Cardiac muscle cell (in vitro differentiated cells and primary cell): ENCODE measurements at regions not wholly inside any gene's neighbourhood (a gene's known extent, or its start where the extent isn't known, plus 50 kb on each side); places are given as distances from the start of the nearest gene placed in this dataset.
"Not testable (repeated sequence)": the region's sequence is repeated elsewhere in the genome, so short reads cannot be mapped to it uniquely, and the experiment has no call there.

Experiments
- DNase-seq, 2 donors: peaks; one replicate each; pipeline versions ENCODE4 v3.0.0 to v3.0.0-alpha.2; 2010 to 2017; ENCODE audit warnings: low read depth in 1 of 2, low spot score in 1 of 2
- H3K27ac ChIP-seq: fragments of 200-600 bp; sonication (generic); 2 replicates; pipeline ENCODE4 v1.5.1; 2016
- H3K27me3 ChIP-seq: fragments of 200-600 bp; sonication (generic); 2 replicates; pipeline ENCODE4 v1.6.0; 2016; ENCODE audit warnings: control low read depth
- H3K36me3 ChIP-seq: fragments of 200-600 bp; sonication (generic); 2 replicates; pipeline ENCODE4 v1.5.1; 2016; ENCODE audit warnings: control low read depth
- H3K4me1 ChIP-seq: fragments of 200-600 bp; sonication (generic); 2 replicates; pipeline ENCODE4 v1.8.1; 2017; ENCODE audit warnings: low read depth, mild to moderate bottlenecking, mixed run types
- H3K4me3 ChIP-seq: fragments of 200-600 bp; sonication (generic); 2 replicates; pipeline ENCODE4 v1.5.1; 2016; ENCODE audit warnings: mild to moderate bottlenecking
- H3K9me3 ChIP-seq: fragments of 200-600 bp; sonication (generic); 2 replicates; pipeline ENCODE4 v1.5.1; 2017; ENCODE audit warnings: low read depth, mild to moderate bottlenecking, control low read depth
- TF ChIP-seq, protein P1 (sequence below): IDR thresholded peaks from 2 replicates; pipeline ENCODE4 v1.5.1; 2012; ENCODE audit warnings: low read depth, mild to moderate bottlenecking, low read length

DNA sequence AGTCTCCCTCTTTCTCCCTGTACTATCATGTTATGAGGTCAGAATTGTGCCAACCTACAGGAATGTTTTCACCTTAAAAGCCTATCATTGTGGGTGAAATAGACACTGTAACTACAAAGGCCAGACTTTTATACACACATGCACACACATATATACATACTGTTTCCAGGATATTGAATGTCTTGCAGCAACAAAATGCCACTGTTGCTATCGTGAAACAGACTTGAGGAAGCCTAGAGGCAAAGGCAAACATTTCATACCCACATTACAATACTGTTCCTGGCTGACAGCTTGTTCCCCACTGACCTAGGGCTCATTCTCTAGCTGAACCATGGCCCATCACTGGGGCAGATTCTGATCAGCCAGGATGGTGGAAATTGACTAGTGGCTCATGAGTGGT is 125.1 kb upstream of the DUSP10 start:
- Histone ChIP-seq H3K4me1 (no peaks in the 10 kb centered on the region), H3K4me3 (no peak overlapping the region), H3K27ac (no peak overlapping the region), H3K27me3 (no peaks in the 10 kb centered on the region), H3K36me3 (no peaks in the 10 kb centered on the region), H3K9me3 (no peaks in the 10 kb centered on the region)
- DNase-seq: no peak
- TF ChIP-seq, protein P1, sequence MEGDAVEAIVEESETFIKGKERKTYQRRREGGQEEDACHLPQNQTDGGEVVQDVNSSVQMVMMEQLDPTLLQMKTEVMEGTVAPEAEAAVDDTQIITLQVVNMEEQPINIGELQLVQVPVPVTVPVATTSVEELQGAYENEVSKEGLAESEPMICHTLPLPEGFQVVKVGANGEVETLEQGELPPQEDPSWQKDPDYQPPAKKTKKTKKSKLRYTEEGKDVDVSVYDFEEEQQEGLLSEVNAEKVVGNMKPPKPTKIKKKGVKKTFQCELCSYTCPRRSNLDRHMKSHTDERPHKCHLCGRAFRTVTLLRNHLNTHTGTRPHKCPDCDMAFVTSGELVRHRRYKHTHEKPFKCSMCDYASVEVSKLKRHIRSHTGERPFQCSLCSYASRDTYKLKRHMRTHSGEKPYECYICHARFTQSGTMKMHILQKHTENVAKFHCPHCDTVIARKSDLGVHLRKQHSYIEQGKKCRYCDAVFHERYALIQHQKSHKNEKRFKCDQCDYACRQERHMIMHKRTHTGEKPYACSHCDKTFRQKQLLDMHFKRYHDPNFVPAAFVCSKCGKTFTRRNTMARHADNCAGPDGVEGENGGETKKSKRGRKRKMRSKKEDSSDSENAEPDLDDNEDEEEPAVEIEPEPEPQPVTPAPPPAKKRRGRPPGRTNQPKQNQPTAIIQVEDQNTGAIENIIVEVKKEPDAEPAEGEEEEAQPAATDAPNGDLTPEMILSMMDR: no peak

DNA sequence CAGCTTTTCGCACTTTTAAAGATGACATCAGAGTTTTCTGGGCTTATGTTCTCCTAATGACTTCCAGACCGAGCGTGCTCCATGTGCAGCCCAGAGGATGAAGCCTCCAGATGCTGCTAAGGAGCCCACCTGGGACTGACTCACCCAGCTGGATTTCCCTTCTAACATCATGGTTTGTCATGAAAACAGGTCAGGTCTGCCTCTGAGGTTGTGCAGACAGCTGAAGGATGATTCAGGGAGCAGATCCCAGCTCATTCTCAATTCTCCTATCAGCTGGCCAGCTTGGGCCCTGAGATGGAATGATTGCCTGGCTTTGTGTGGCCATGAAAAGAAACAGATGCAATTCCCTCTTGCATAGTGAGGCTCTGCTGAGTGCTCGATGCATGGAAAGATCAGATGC is 123.9 kb upstream of the DUSP10 start:
- no peak for DNase-seq
- no peaks in the 10 kb centered on the region for H3K36me3 ChIP-seq
- TF ChIP-seq, protein P1: no peak
- H3K27me3 ChIP-seq: no peaks in the 10 kb centered on the region
- no peak overlapping the region for H3K4me3 ChIP-seq
- H3K4me1 ChIP-seq: no peaks in the 10 kb centered on the region
- no peak overlapping the region for H3K27ac ChIP-seq
- H3K9me3 ChIP-seq: no peaks in the 10 kb centered on the region

DNA sequence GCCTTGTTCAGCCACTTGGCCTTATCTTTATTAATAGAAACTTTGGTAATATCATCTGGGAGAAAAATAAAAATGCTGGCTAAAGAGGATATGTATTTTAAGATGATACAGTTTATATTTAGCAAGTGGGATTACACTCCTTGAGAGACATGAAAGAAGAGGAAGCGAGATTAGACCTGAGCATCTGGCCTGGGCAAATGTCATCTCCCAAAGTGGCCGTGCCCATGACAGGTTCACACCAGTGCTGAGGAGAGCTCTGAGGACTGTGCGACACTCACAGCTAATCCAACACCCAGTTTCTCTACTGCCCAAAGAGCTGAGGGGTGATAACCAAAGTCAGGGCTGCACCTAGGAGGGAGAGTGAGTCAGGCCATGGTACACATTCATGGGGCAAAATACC is 121.7 kb upstream of the DUSP10 start:
- H3K9me3 ChIP-seq: no peaks in the 10 kb centered on the region
- no peak overlapping the region for H3K27ac ChIP-seq
- no peaks in the 10 kb centered on the region for H3K36me3 ChIP-seq
- TF ChIP-seq, protein P1: no peak
- H3K4me3 ChIP-seq: no peak overlapping the region
- DNase-seq: no peak
- H3K4me1 ChIP-seq: no peaks in the 10 kb centered on the region
- no peaks in the 10 kb centered on the region for H3K27me3 ChIP-seq

DNA sequence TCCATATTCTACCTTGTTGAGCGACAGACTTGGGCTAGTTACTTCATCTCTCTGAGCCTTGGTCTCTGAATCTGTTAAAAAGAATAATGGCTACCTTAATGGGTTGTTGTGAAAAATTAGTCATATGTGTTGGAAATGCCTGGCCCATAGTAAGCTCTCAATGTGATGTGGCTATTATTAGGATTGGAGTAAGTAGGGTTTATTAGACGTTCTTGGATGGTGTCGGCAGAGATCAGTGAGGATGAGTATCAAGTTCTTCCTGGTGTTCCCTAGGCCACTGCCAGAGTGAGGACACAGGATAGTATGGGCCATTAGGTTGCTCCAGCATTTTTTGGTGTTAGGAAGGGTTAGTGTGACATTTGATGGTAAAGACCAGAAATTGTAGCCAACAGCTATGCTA is 121.1 kb upstream of the DUSP10 start:
- H3K4me3 ChIP-seq: no peak overlapping the region
- no peak for DNase-seq
- no peak overlapping the region for H3K27ac ChIP-seq
- no peaks in the 10 kb centered on the region for H3K27me3 ChIP-seq
- no peaks in the 10 kb centered on the region for H3K9me3 ChIP-seq
- H3K4me1 ChIP-seq: no peaks in the 10 kb centered on the region
- TF ChIP-seq, protein P1: no peak
- no peaks in the 10 kb centered on the region for H3K36me3 ChIP-seq

DNA sequence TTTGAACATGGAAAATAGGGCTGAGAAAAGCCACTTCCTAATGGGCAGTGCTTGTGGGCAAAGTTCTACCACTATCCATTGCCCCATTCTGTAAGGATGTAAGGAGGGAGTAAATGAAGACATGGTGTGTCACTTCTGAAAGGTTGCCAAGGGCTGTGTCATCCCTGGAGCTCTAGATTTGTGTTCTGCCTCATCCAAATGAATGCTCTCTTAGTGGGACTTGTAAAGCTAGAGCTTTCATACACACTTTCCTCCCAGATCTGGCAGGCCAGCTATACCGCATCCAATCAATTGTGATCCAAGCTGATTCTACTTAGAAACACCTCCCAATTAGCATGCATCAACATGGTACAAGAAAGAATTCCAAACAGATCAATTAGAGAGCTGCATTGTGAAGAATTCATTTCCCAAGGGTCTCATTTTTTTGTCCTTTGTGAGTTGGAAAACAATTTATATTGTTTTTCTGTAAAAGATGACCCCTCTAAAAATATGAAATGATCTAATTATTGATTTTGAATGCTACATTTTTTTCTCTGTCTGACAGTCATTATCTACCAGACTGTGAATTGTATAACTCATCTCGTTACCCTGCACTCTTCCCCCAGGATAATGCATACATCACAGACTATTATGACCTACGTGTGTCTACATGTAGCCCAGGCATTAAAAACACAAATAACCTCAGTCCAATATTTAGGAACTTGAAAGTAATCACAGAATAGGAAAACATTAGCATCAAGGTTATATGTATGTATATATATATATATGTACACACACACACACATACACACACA is 117.1 kb upstream of the DUSP10 start:
- no peak overlapping the region for H3K27ac ChIP-seq
- H3K4me1 ChIP-seq: no peaks in the 10 kb centered on the region
- no peaks in the 10 kb centered on the region for H3K36me3 ChIP-seq
- no peaks in the 10 kb centered on the region for H3K9me3 ChIP-seq
- TF ChIP-seq, protein P1: no peak
- peak in 1 of 2 donors; percentile 30 for DNase-seq
- no peak overlapping the region for H3K4me3 ChIP-seq
- H3K27me3 ChIP-seq: no peaks in the 10 kb centered on the region

DNA sequence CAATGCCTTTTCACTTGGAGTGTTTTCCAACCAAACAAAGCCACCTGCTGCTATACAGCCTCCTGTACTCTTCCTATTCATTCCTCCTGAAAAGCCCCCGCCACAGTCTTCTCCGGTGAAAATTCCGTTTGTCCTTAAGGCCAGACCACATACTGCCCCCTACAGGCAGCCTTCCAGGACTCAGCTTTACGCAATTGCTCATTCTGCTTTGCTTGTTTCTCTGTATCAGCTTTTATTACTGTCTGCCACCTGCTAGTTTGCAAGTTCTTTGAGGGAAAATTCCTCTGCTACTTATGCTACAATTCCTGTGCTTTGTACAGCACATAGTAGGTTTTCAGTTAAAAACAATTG is 115.2 kb upstream of the DUSP10 start:
- H3K4me3 ChIP-seq, H3K27ac ChIP-seq, H3K36me3 ChIP-seq, DNase-seq, H3K27me3 ChIP-seq, H3K9me3 ChIP-seq, H3K4me1 ChIP-seq: not testable (repeated sequence)
